ENCODE measurements at regions not wholly inside any gene's neighbourhood (a gene's known extent, or its start where the extent isn't known, plus 50 kb on each side); places are given as distances from the start of the nearest gene placed in this dataset.

- TF ChIP-seq, protein P1, sequence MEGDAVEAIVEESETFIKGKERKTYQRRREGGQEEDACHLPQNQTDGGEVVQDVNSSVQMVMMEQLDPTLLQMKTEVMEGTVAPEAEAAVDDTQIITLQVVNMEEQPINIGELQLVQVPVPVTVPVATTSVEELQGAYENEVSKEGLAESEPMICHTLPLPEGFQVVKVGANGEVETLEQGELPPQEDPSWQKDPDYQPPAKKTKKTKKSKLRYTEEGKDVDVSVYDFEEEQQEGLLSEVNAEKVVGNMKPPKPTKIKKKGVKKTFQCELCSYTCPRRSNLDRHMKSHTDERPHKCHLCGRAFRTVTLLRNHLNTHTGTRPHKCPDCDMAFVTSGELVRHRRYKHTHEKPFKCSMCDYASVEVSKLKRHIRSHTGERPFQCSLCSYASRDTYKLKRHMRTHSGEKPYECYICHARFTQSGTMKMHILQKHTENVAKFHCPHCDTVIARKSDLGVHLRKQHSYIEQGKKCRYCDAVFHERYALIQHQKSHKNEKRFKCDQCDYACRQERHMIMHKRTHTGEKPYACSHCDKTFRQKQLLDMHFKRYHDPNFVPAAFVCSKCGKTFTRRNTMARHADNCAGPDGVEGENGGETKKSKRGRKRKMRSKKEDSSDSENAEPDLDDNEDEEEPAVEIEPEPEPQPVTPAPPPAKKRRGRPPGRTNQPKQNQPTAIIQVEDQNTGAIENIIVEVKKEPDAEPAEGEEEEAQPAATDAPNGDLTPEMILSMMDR (IDR thresholded peaks at IDR 0.05) = no peak
- no peak for TF ChIP-seq POLR2A (IDR thresholded peaks at IDR 0.05)
Measured at GRCh38 chr2:147325990-147326389, 518.8 kb upstream of the ACVR2A start.

Data from uterus (tissue), 2 donors.